ENCODE measurements at regions not wholly inside any gene's neighbourhood (a gene's known extent, or its start where the extent isn't known, plus 50 kb on each side); places are given as distances from the start of the nearest gene placed in this dataset.

DNA sequence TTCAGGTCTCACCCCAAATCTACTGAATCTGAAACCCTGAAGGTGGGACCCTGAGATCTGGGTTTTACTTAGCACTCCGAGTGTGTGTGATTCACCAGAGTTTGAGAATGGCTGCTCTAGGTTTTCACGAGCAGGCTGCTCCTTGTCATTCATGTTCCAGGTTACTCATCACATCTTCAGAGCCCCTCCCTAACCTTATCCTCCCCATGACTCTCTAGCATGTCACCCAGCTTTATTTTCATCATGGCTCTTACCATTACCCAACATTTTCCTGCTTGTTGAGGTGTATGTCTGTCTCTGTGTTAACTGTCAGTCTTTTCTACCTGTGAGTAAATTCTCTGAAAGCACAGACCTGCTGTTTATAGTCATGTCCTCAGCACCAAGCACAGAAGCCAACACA, 319.2 kb downstream of the NSG2 start:
- Histone ChIP-seq H3K27me3 (ENCODE audit: control insufficient read depth, insufficient read depth, low read length) (0 out of 2 replicates have a peak, but pooled peaks cover 5% of the 10 kb centered on the region), H3K36me3 (ENCODE audit: control insufficient read depth, insufficient read depth, low read length) (no peaks in the 10 kb centered on the region)
- no peak for DNase-seq (ENCODE audit: low read depth, low spot score)

DNA sequence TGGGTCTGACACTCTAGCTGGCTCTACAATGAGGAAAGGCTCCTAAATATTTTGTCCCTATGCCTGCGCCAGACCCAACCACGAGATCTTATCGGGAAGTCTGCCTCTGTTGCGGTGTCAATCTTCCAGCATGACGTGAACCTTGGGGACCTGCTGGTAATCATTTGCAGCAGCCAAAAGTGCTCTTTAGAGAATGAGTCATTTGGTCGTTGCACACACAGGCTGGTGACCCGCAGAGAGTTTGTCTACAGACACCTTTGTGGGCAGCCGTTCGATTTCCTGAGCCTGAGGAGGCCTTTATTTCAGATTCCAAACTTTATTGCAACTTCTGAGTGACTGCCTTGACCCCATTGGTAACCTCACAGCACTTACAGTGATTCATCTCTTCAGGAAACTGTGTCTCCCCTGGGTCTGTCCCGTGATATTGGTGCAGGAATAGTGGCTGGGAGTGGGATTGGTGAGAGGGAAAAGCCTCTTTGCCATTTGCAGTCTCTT, 326.1 kb downstream of the NSG2 start:
- no peak for DNase-seq (ENCODE audit: low read depth, low spot score)
- H3K4me3 ChIP-seq (ENCODE audit: low read depth in 2 of 2, low read length in 2 of 2): no peak overlapping the region
- H3K36me3 ChIP-seq (ENCODE audit: control insufficient read depth, insufficient read depth, low read length): no peaks in the 10 kb centered on the region
- ChIA-PET POLR2A (no interaction called here), CTCF (no interaction called here)
- H3K27me3 ChIP-seq (ENCODE audit: control insufficient read depth, insufficient read depth, low read length): 0 out of 2 replicates have a peak, but pooled peaks cover 5% of the 10 kb centered on the region
- in situ Hi-C loops (cut with HindIII; ENCODE audit: low pct_unique_long_range_greater_than_20kb, low sequenced_read_pairs) (no loop called here), intact Hi-C loops (cut with micrococcal nuclease; ENCODE audit: unreplicated experiment) (no loop called here)
- no peak for TF ChIP-seq POLR2AphosphoS5 (IDR thresholded peaks at IDR 0.05; ENCODE audit: low read depth, low read length)
- TF ChIP-seq, protein P1, sequence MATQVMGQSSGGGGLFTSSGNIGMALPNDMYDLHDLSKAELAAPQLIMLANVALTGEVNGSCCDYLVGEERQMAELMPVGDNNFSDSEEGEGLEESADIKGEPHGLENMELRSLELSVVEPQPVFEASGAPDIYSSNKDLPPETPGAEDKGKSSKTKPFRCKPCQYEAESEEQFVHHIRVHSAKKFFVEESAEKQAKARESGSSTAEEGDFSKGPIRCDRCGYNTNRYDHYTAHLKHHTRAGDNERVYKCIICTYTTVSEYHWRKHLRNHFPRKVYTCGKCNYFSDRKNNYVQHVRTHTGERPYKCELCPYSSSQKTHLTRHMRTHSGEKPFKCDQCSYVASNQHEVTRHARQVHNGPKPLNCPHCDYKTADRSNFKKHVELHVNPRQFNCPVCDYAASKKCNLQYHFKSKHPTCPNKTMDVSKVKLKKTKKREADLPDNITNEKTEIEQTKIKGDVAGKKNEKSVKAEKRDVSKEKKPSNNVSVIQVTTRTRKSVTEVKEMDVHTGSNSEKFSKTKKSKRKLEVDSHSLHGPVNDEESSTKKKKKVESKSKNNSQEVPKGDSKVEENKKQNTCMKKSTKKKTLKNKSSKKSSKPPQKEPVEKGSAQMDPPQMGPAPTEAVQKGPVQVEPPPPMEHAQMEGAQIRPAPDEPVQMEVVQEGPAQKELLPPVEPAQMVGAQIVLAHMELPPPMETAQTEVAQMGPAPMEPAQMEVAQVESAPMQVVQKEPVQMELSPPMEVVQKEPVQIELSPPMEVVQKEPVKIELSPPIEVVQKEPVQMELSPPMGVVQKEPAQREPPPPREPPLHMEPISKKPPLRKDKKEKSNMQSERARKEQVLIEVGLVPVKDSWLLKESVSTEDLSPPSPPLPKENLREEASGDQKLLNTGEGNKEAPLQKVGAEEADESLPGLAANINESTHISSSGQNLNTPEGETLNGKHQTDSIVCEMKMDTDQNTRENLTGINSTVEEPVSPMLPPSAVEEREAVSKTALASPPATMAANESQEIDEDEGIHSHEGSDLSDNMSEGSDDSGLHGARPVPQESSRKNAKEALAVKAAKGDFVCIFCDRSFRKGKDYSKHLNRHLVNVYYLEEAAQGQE (IDR thresholded peaks at IDR 0.05; ENCODE audit: insufficient read depth in 1 of 2, low read depth in 2 of 2, low read length in 1 of 2): no peak
- TF ChIP-seq, protein P2, sequence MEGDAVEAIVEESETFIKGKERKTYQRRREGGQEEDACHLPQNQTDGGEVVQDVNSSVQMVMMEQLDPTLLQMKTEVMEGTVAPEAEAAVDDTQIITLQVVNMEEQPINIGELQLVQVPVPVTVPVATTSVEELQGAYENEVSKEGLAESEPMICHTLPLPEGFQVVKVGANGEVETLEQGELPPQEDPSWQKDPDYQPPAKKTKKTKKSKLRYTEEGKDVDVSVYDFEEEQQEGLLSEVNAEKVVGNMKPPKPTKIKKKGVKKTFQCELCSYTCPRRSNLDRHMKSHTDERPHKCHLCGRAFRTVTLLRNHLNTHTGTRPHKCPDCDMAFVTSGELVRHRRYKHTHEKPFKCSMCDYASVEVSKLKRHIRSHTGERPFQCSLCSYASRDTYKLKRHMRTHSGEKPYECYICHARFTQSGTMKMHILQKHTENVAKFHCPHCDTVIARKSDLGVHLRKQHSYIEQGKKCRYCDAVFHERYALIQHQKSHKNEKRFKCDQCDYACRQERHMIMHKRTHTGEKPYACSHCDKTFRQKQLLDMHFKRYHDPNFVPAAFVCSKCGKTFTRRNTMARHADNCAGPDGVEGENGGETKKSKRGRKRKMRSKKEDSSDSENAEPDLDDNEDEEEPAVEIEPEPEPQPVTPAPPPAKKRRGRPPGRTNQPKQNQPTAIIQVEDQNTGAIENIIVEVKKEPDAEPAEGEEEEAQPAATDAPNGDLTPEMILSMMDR (IDR thresholded peaks at IDR 0.05): no peak
- no peak for TF ChIP-seq SIN3A (IDR thresholded peaks at IDR 0.05; ENCODE audit: borderline replicate concordance, insufficient read depth, low read depth, low read length)
- TF ChIP-seq TCF7L2 (IDR thresholded peaks at IDR 0.05; ENCODE audit: low read depth, low read length): no peak
- no peaks in the 10 kb centered on the region for H3K4me1 ChIP-seq (ENCODE audit: control insufficient read depth, insufficient read depth, low read length)
- H3K27ac ChIP-seq (ENCODE audit: low read length): no peak overlapping the region
- no TSS peak for BruUV-seq (replicated peaks)
- no peaks in the 10 kb centered on the region for H3K9me3 ChIP-seq (ENCODE audit: control insufficient read depth, insufficient read depth, low read depth, low read length)
- peak; percentile 76 for ATAC-seq

More for the DNA sequence above, 319.2 kb downstream of the NSG2 start:
- no peaks in the 10 kb centered on the region for H3K4me1 ChIP-seq (ENCODE audit: control insufficient read depth, insufficient read depth, low read length)
- in situ Hi-C loops (cut with HindIII; ENCODE audit: low pct_unique_long_range_greater_than_20kb, low sequenced_read_pairs) (no loop called here), intact Hi-C loops (cut with micrococcal nuclease; ENCODE audit: unreplicated experiment) (no loop called here)
- no peaks in the 10 kb centered on the region; the same call in 1 of the 2 replicates for H3K9me3 ChIP-seq (ENCODE audit: control insufficient read depth, insufficient read depth, low read depth, low read length)
- TF ChIP-seq POLR2AphosphoS5 (IDR thresholded peaks at IDR 0.05; ENCODE audit: low read depth, low read length) (no peak), SIN3A (IDR thresholded peaks at IDR 0.05; ENCODE audit: borderline replicate concordance, insufficient read depth, low read depth, low read length) (no peak), TCF7L2 (IDR thresholded peaks at IDR 0.05; ENCODE audit: low read depth, low read length) (no peak)
- TF ChIP-seq, protein P1 (IDR thresholded peaks at IDR 0.05; ENCODE audit: insufficient read depth in 1 of 2, low read depth in 2 of 2, low read length in 1 of 2): no peak
- TF ChIP-seq, protein P2 (IDR thresholded peaks at IDR 0.05): no peak
- no peak overlapping the region for H3K4me3 ChIP-seq (ENCODE audit: low read depth in 2 of 2, low read length in 2 of 2)
- no peak overlapping the region for H3K27ac ChIP-seq (ENCODE audit: low read length)
- BruUV-seq (replicated peaks): no TSS peak
- ChIA-PET POLR2A (no interaction called here), CTCF (no interaction called here)
- ATAC-seq: no peak

Data from Panc1 (cell line).